Left lung (tissue), 4 donors: ENCODE measurements at regions not wholly inside any gene's neighbourhood (a gene's known extent, or its start where the extent isn't known, plus 50 kb on each side); places are given as distances from the start of the nearest gene placed in this dataset.

Experiments
- ATAC-seq: fragments of 200-7000 bp; cut with Tn5 transposase; one replicate; pipeline ENCODE4 v1.9.1; 2020; ENCODE audit warnings: moderate library complexity
- DNase-seq, 4 donors: peaks; one replicate each; pipeline ENCODE4 v3.0.0-alpha.2; 2013 to 2020
- H3K27ac ChIP-seq, 2 donors: fragments of 200-600 bp; sonication (generic) in 1 of 2; one replicate each; pipeline versions ENCODE4 v1.5.0 to v1.8.0; 2020 to 2021
- H3K27me3 ChIP-seq, 2 donors: fragments of 200-600 bp; sonication (generic) in 1 of 2; one replicate each; pipeline versions ENCODE4 v1.5.0 to v1.8.0; 2020 to 2021
- H3K36me3 ChIP-seq, 2 donors: fragments of 200-600 bp; sonication (generic) in 1 of 2; one replicate each; pipeline versions ENCODE4 v1.5.0 to v1.8.0; 2020 to 2021
- H3K4me1 ChIP-seq, 2 donors: fragments of 200-600 bp; one replicate each; pipeline ENCODE4 v1.8.0; 2021
- H3K4me3 ChIP-seq, 2 donors: fragments of 200-600 bp; sonication (generic) in 1 of 2; one replicate each; pipeline versions ENCODE4 v1.5.0 to v1.8.0; 2020 to 2021; ENCODE audit warnings: mild to moderate bottlenecking in 1 of 2
- H3K9me3 ChIP-seq, 2 donors: fragments of 200-600 bp; sonication (generic) in 1 of 2; one replicate each; pipeline versions ENCODE4 v1.5.0 to v1.8.0; 2020 to 2021
- CTCF ChIP-seq, 2 donors: fragments of 200-600 bp; sonication (generic) in 1 of 2; IDR thresholded peaks; one replicate each; pipeline versions ENCODE4 v1.5.0 to v1.8.0; 2021; ENCODE audit warnings: antibody characterized with exemption in 2 of 2
- intact Hi-C, 2 donors: fragments of 100-400 bp; cut with DNase I; formaldehyde crosslinking; loops; one replicate each; pipeline versions ENCODE4 v1.11.2 to v1.14.2; 2022
- donor health status: DM: no; HTN: yes; CAD: no.
- donor health status: DM: no; HTN: no; CAD: no.

GRCh38 chr12:77382096-77382742, 316.9 kb upstream of the E2F7 start:
- TF ChIP-seq CTCF (IDR thresholded peaks at IDR 0.05) = no peak
- ATAC-seq (no peak), DNase-seq (no peak)
- intact Hi-C loops = no loop called here
- no peaks in the 10 kb centered on the region for H3K9me3 ChIP-seq
- H3K4me1 ChIP-seq = no peaks in the 10 kb centered on the region
- no peaks in the 10 kb centered on the region for H3K27me3 ChIP-seq
- peak overlapping the region in 1 of 2 donors; percentile 10 for H3K27ac ChIP-seq
- H3K4me3 ChIP-seq = no peak overlapping the region
- no peaks in the 10 kb centered on the region for H3K36me3 ChIP-seq

GRCh38 chr12:77377622-77378021, 312.3 kb upstream of the E2F7 start:
- no peak for TF ChIP-seq CTCF (IDR thresholded peaks at IDR 0.05)
- H3K27ac ChIP-seq = no peak overlapping the region
- ATAC-seq (no peak), DNase-seq (no peak)
- H3K36me3 ChIP-seq = no peaks in the 10 kb centered on the region
- no peaks in the 10 kb centered on the region for H3K27me3 ChIP-seq
- no peak overlapping the region for H3K4me3 ChIP-seq
- H3K9me3 ChIP-seq = no peaks in the 10 kb centered on the region
- intact Hi-C loops = no loop called here
- no peaks in the 10 kb centered on the region for H3K4me1 ChIP-seq

- no peak for DNase-seq
Observed at GRCh38 chr12:77377116-77377515, 311.7 kb upstream of the E2F7 start.

GRCh38 chr12:77374673-77375072, 309.3 kb upstream of the E2F7 start:
- DNase-seq (no peak), ATAC-seq (no peak)
- Histone ChIP-seq H3K27ac (no peak overlapping the region), H3K9me3 (no peaks in the 10 kb centered on the region), H3K36me3 (no peaks in the 10 kb centered on the region), H3K27me3 (no peaks in the 10 kb centered on the region), H3K4me1 (no peaks in the 10 kb centered on the region), H3K4me3 (no peak overlapping the region)
- intact Hi-C loops = no loop called here
- no peak for TF ChIP-seq CTCF (IDR thresholded peaks at IDR 0.05)

More at GRCh38 chr12:77377116-77377515, 311.7 kb upstream of the E2F7 start:
- H3K36me3 ChIP-seq = no peaks in the 10 kb centered on the region
- no peak overlapping the region for H3K27ac ChIP-seq
- H3K9me3 ChIP-seq = no peaks in the 10 kb centered on the region
- no peak overlapping the region for H3K4me3 ChIP-seq
- no peak for ATAC-seq
- H3K27me3 ChIP-seq = no peaks in the 10 kb centered on the region
- TF ChIP-seq CTCF (IDR thresholded peaks at IDR 0.05) = no peak
- H3K4me1 ChIP-seq = no peaks in the 10 kb centered on the region
- intact Hi-C loops = no loop called here

- H3K4me1 ChIP-seq = no peaks in the 10 kb centered on the region
- DNase-seq (no peak), ATAC-seq (no peak)
- H3K9me3 ChIP-seq = no peaks in the 10 kb centered on the region
- no peak overlapping the region for H3K27ac ChIP-seq
- no peaks in the 10 kb centered on the region for H3K27me3 ChIP-seq
- intact Hi-C loops = no loop called here
- no peaks in the 10 kb centered on the region for H3K36me3 ChIP-seq
- H3K4me3 ChIP-seq = no peak overlapping the region
- TF ChIP-seq CTCF (IDR thresholded peaks at IDR 0.05) = no peak
Observed at GRCh38 chr12:77372494-77372893, 307.1 kb upstream of the E2F7 start.
